Ishikawa (cell line): ENCODE measurements at regions not wholly inside any gene's neighbourhood (a gene's known extent, or its start where the extent isn't known, plus 50 kb on each side); places are given as distances from the start of the nearest gene placed in this dataset.

ENCODE experiments used
- CEBPB ChIP-seq: IDR thresholded peaks from 2 replicates; pipeline ENCODE4 v1.6.1; 2012
- CREB1 ChIP-seq: IDR thresholded peaks from 2 replicates; pipeline ENCODE4 v1.6.1; 2012; ENCODE audit warnings: low read depth
- EGR1 ChIP-seq: IDR thresholded peaks from 2 replicates; pipeline ENCODE4 v1.6.1; 2012
- EP300 ChIP-seq: IDR thresholded peaks from 2 replicates; pipeline ENCODE4 v1.6.1; 2012; ENCODE audit warnings: borderline replicate concordance
- FOXM1 ChIP-seq: IDR thresholded peaks from 2 replicates; pipeline ENCODE4 v1.6.1; 2012; ENCODE audit warnings: low read depth, borderline replicate concordance
- NFIC ChIP-seq: IDR thresholded peaks from 2 replicates; pipeline ENCODE4 v1.6.1; 2012
- RAD21 ChIP-seq: IDR thresholded peaks from 2 replicates; pipeline ENCODE4 v1.6.1; 2012; ENCODE audit warnings: low read depth
- TAF1 ChIP-seq: IDR thresholded peaks from 2 replicates; pipeline ENCODE4 v1.6.1; 2012; ENCODE audit warnings: low read depth, mild to moderate bottlenecking
- TCF12 ChIP-seq: IDR thresholded peaks from 2 replicates; pipeline ENCODE4 v1.6.1; 2012; ENCODE audit warnings: low read depth
- TEAD4 ChIP-seq: IDR thresholded peaks from 2 replicates; pipeline ENCODE4 v1.6.1; 2012
- USF1 ChIP-seq: IDR thresholded peaks from 2 replicates; pipeline ENCODE4 v1.6.1; 2012
- YY1 ChIP-seq: IDR thresholded peaks from 2 replicates; pipeline ENCODE4 v1.6.1; 2012; ENCODE audit warnings: low read depth
- ZBTB7A ChIP-seq: IDR thresholded peaks from 2 replicates; pipeline ENCODE4 v1.6.1; 2012; ENCODE audit warnings: low read depth
- TF ChIP-seq, protein P1 (sequence below): IDR thresholded peaks from 2 replicates; pipeline ENCODE4 v1.6.1; 2012; ENCODE audit warnings: low read depth, mild to moderate bottlenecking
- TF ChIP-seq, protein P2 (sequence below): IDR thresholded peaks from 2 replicates; pipeline ENCODE4 v1.6.1; 2012

DNA sequence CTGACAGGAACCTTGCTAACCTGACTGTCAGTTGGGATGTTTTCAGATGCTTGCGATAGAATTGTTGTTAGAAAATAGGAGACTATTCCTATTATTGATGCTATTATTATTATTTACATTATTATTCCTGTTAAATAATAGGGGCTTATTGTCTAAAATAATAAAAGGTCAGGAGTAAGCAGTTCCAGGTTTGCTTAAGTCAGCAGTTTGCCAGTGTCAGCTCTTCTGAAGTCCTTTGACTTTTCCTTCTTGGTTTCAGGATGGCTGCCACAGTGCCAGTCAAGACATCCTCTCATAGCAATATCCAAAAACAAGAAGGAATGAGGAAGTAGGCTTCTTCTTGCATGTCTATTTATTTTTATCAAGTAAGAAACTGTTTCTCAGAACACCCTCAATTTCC lies 141.7 kb upstream of the MARCHF11 start:
- TF ChIP-seq ZBTB7A (no peak), USF1 (no peak), TEAD4 (no peak), RAD21 (no peak), FOXM1 (no peak), NFIC (no peak)
- TF ChIP-seq, protein P1, sequence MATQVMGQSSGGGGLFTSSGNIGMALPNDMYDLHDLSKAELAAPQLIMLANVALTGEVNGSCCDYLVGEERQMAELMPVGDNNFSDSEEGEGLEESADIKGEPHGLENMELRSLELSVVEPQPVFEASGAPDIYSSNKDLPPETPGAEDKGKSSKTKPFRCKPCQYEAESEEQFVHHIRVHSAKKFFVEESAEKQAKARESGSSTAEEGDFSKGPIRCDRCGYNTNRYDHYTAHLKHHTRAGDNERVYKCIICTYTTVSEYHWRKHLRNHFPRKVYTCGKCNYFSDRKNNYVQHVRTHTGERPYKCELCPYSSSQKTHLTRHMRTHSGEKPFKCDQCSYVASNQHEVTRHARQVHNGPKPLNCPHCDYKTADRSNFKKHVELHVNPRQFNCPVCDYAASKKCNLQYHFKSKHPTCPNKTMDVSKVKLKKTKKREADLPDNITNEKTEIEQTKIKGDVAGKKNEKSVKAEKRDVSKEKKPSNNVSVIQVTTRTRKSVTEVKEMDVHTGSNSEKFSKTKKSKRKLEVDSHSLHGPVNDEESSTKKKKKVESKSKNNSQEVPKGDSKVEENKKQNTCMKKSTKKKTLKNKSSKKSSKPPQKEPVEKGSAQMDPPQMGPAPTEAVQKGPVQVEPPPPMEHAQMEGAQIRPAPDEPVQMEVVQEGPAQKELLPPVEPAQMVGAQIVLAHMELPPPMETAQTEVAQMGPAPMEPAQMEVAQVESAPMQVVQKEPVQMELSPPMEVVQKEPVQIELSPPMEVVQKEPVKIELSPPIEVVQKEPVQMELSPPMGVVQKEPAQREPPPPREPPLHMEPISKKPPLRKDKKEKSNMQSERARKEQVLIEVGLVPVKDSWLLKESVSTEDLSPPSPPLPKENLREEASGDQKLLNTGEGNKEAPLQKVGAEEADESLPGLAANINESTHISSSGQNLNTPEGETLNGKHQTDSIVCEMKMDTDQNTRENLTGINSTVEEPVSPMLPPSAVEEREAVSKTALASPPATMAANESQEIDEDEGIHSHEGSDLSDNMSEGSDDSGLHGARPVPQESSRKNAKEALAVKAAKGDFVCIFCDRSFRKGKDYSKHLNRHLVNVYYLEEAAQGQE = no peak
- TF ChIP-seq, protein P2, sequence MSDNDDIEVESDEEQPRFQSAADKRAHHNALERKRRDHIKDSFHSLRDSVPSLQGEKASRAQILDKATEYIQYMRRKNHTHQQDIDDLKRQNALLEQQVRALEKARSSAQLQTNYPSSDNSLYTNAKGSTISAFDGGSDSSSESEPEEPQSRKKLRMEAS = no peak

DNA sequence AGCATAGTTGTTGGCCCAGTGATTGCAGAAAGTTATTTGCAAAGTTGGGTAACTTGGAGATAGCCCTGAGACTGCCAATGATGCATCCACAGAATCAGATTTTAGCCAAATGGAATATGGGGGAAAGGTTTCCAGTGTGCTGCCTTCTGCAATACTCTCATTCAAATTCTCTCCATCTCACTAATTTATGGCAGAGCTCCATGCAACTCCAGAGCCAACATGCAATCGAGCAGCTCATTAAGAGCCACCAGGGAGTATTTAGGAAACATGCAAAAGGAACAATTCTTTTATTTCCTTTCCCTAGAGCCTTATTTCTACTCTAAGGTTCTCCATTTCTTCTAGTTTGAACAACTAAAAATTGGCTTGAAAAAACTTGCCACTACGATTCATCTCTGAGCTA lies 135.9 kb upstream of the MARCHF11 start:
- TF ChIP-seq USF1 (no peak), RAD21 (no peak), EGR1 (no peak), ZBTB7A (no peak), CREB1 (no peak), NFIC (no peak)
- TF ChIP-seq, protein P1 = no peak

GRCh38 chr5:16313761-16314160 lies 134.2 kb upstream of the MARCHF11 start:
- TF ChIP-seq, protein P2 = no peak
- TF ChIP-seq CEBPB (no peak), USF1 (no peak), YY1 (no peak), EP300 (no peak), FOXM1 (no peak)

DNA sequence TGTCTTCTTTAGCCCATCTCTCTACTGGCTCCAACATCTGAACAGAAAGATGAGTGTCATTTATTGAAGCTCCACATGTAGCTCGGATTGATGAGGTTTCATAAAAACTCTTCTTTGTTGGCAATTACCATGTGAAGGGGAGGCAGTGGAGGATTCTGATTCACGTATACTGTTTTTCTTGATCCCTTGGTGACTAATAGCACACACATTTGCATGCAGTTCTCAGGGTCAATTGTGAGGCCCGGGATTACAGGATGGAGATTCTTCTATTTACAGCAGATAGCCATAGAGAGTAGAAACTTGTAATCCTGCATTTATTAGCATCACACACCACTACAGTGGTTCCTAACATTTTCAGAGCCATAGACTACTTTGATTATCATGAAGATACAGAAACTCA lies 133.2 kb upstream of the MARCHF11 start:
- TF ChIP-seq TEAD4 = no peak
- TF ChIP-seq RAD21 = no peak
- TF ChIP-seq, protein P2 = no peak
- no peak for TF ChIP-seq ZBTB7A

GRCh38 chr5:16311666-16312065 lies 132.1 kb upstream of the MARCHF11 start:
- no peak for TF ChIP-seq ZBTB7A
- TF ChIP-seq, protein P2 = no peak
- TF ChIP-seq TCF12 = no peak
- TF ChIP-seq, protein P1 = no peak
- TF ChIP-seq EP300 = no peak
- TF ChIP-seq RAD21 = no peak
- no peak for TF ChIP-seq EGR1
- TF ChIP-seq TAF1 = no peak
- no peak for TF ChIP-seq YY1
- no peak for TF ChIP-seq TEAD4
- TF ChIP-seq CEBPB = no peak
- TF ChIP-seq CREB1 = no peak
- TF ChIP-seq FOXM1 = no peak
- no peak for TF ChIP-seq NFIC
- no peak for TF ChIP-seq USF1
